ENCODE measurements at regions not wholly inside any gene's neighbourhood (a gene's known extent, or its start where the extent isn't known, plus 50 kb on each side); places are given as distances from the start of the nearest gene placed in this dataset.

- no peak overlapping the region for H2BK15ac ChIP-seq (ENCODE audit: low read depth, low read length)
- H3K27ac ChIP-seq (ENCODE audit: insufficient read length, low read depth, low read length), result no peak overlapping the region
- no peak overlapping the region for H2BK20ac ChIP-seq (ENCODE audit: low read depth, low read length, poor library complexity, severe bottlenecking)
- Mint-ChIP-seq H3K4me3 (no peak overlapping the region), H3K36me3 (ENCODE audit: insufficient read depth in 1 of 3, low read depth in 3 of 3) (no peaks in the 10 kb centered on the region), H3K4me1 (no peaks in the 10 kb centered on the region), H3K27me3 (ENCODE audit: low read depth) (peaks cover 2% of the 10 kb centered on the region; the same call in 1 of the 2 replicates), H3K9me3 (no peaks in the 10 kb centered on the region), H3K27ac (no peak overlapping the region)
- TF ChIP-seq, protein P1, sequence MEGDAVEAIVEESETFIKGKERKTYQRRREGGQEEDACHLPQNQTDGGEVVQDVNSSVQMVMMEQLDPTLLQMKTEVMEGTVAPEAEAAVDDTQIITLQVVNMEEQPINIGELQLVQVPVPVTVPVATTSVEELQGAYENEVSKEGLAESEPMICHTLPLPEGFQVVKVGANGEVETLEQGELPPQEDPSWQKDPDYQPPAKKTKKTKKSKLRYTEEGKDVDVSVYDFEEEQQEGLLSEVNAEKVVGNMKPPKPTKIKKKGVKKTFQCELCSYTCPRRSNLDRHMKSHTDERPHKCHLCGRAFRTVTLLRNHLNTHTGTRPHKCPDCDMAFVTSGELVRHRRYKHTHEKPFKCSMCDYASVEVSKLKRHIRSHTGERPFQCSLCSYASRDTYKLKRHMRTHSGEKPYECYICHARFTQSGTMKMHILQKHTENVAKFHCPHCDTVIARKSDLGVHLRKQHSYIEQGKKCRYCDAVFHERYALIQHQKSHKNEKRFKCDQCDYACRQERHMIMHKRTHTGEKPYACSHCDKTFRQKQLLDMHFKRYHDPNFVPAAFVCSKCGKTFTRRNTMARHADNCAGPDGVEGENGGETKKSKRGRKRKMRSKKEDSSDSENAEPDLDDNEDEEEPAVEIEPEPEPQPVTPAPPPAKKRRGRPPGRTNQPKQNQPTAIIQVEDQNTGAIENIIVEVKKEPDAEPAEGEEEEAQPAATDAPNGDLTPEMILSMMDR (conservative IDR thresholded peaks at IDR 0.05), result no peak
- H3K4me2 ChIP-seq (ENCODE audit: insufficient read depth, insufficient read length, low read length), result no peak overlapping the region
- no peak overlapping the region for H3K14ac ChIP-seq (ENCODE audit: insufficient read depth, low read length)
- no peak overlapping the region for H2AFZ ChIP-seq (ENCODE audit: low read length)
- H4K20me1 ChIP-seq (ENCODE audit: control insufficient read depth, insufficient read depth, insufficient read length), result no peaks in the 10 kb centered on the region
- H2AK5ac ChIP-seq (ENCODE audit: insufficient read length, low read length), result no peak overlapping the region
- H2BK120ac ChIP-seq (ENCODE audit: low read depth, low read length, poor library complexity, severe bottlenecking), result no peak overlapping the region
- H3K9ac ChIP-seq (ENCODE audit: extremely low read depth, insufficient read length, low read length), result no peak overlapping the region
- no peaks in the 10 kb centered on the region for H3K79me1 ChIP-seq (ENCODE audit: insufficient read depth, low read depth, low read length, poor library complexity, severe bottlenecking)
- DNase-seq, result no peak
- no peaks in the 10 kb centered on the region for H3K4me1 ChIP-seq (ENCODE audit: insufficient read depth, low read length)
- no peaks in the 10 kb centered on the region for H3K23me2 ChIP-seq (ENCODE audit: insufficient read length, low read depth, low read length, poor library complexity, severe bottlenecking)
- no peaks in the 10 kb centered on the region for H3K9me3 ChIP-seq (ENCODE audit: control insufficient read depth, low read depth, low read length)
- no peak overlapping the region for H3K23ac ChIP-seq (ENCODE audit: insufficient read length, low read depth, low read length)
- no peak overlapping the region for H4K91ac ChIP-seq (ENCODE audit: insufficient read length, low read depth, low read length)
- no peak overlapping the region for H3K56ac ChIP-seq (ENCODE audit: insufficient read length, low read depth, low read length)
- no peak overlapping the region for H4K8ac ChIP-seq (replicated peaks; ENCODE audit: insufficient read length, low read depth, low read length)
- WGBS (ENCODE audit: extremely low coverage, insufficient read length, low lambda C conversion rate), result no CpG with 5 or more reads among the region's 1 CpG
- H4K5ac ChIP-seq (ENCODE audit: insufficient read length, low read depth, low read length), result no peak overlapping the region
- no peaks in the 10 kb centered on the region for H3K27me3 ChIP-seq (ENCODE audit: insufficient read depth, low read length)
- no peak overlapping the region for H3K4ac ChIP-seq (ENCODE audit: low read depth, low read length)
- H2BK5ac ChIP-seq (ENCODE audit: insufficient read length, low read length), result no peak overlapping the region
- no peak overlapping the region for H3T11ph ChIP-seq (ENCODE audit: low read length)
- no peak overlapping the region for H2BK12ac ChIP-seq (ENCODE audit: insufficient read length, low read depth, low read length)
- no peak overlapping the region for H3K18ac ChIP-seq (ENCODE audit: insufficient read length, low read depth, low read length)
- no peaks in the 10 kb centered on the region for H3K79me2 ChIP-seq (ENCODE audit: insufficient read depth, low read length)
Observed at GRCh38 chr6:132909742-132910141, 95.4 kb downstream of the RPS12 start.
